Panc1 (cell line): ENCODE measurements at regions not wholly inside any gene's neighbourhood (a gene's known extent, or its start where the extent isn't known, plus 50 kb on each side); places are given as distances from the start of the nearest gene placed in this dataset.

Experiments
- ATAC-seq: fragments of 200-7000 bp; cut with Tn5 transposase; 2 replicates; pipeline ENCODE4 v1.9.1; 2020; ENCODE audit warnings: mild to moderate bottlenecking, moderate library complexity
- BruUV-seq: library from RNA; stranded (reverse); fragments of 400-500 nt; replicated peaks from 2 replicates; lab custom pipeline; 2021; lab: Mats Ljungman, UMichigan
- CTCF ChIA-PET: fragments of 300-600 bp; sonication (Branson Sonifier 250); formaldehyde crosslinking; loops from one replicate; lab custom pipeline; 2022; ENCODE audit warnings: antibody characterized with exemption; lab: Charles Lee
- POLR2A ChIA-PET: fragments of 300-600 bp; sonication (Branson Sonifier 250); formaldehyde crosslinking; loops from one replicate; lab custom pipeline; 2022; ENCODE audit warnings: antibody characterized with exemption; lab: Charles Lee
- DNase-seq: peaks from one replicate; pipeline ENCODE4 v3.0.0-alpha.2; 2010; ENCODE audit warnings: low read depth, low spot score
- H3K27ac ChIP-seq: 2 replicates; pipeline ENCODE4 v1.5.1; 2011; ENCODE audit warnings: mild to moderate bottlenecking, low read length, inconsistent platforms
- H3K27me3 ChIP-seq: fragments of 200-500 bp; sonication (Bioruptor generic); 2 replicates; pipeline ENCODE4 v1.6.0; 2014; ENCODE audit warnings: low read length, inconsistent platforms; ENCODE audit not compliant: control insufficient read depth, insufficient read depth
- H3K36me3 ChIP-seq: fragments of 200-500 bp; sonication (Bioruptor generic); 2 replicates; pipeline ENCODE4 v1.5.1; 2014; ENCODE audit warnings: inconsistent platforms, mild to moderate bottlenecking, low read length, moderate library complexity; ENCODE audit not compliant: control insufficient read depth, insufficient read depth
- H3K4me1 ChIP-seq: 2 replicates; pipeline ENCODE4 v1.5.1; 2011; ENCODE audit warnings: inconsistent platforms, mild to moderate bottlenecking, low read length, moderate library complexity; ENCODE audit not compliant: control insufficient read depth, insufficient read depth
- H3K4me3 ChIP-seq, 2 experiments: 2 replicates each; pipeline ENCODE4 v1.5.1; 2011 to 2012; ENCODE audit warnings: low read depth in 2 of 2, low read length in 2 of 2, mild to moderate bottlenecking in 2 of 2, inconsistent platforms in 1 of 2, moderate library complexity in 1 of 2
- H3K9me3 ChIP-seq: fragments of 200-500 bp; sonication (Bioruptor generic); 2 replicates; pipeline ENCODE4 v1.5.1; 2014; ENCODE audit warnings: low read depth, mild to moderate bottlenecking, inconsistent platforms, low read length, moderate library complexity; ENCODE audit not compliant: control insufficient read depth, insufficient read depth
- POLR2AphosphoS5 ChIP-seq: IDR thresholded peaks from 2 replicates; pipeline ENCODE4 v1.6.1; 2012; ENCODE audit warnings: mild to moderate bottlenecking, low read depth, low read length, moderate library complexity
- REST ChIP-seq, 2 experiments: IDR thresholded peaks; 2 replicates each; pipeline ENCODE4 v1.6.1; 2011 to 2012; ENCODE audit warnings: low read depth in 2 of 2, control low read depth in 1 of 2, low read length in 1 of 2, mild to moderate bottlenecking in 1 of 2, moderate library complexity in 1 of 2; ENCODE audit not compliant: insufficient read depth in 1 of 2
- SIN3A ChIP-seq: IDR thresholded peaks from 2 replicates; pipeline ENCODE4 v1.6.1; 2012; ENCODE audit warnings: low read depth, mild to moderate bottlenecking, low read length, moderate library complexity, borderline replicate concordance; ENCODE audit not compliant: insufficient read depth
- TCF7L2 ChIP-seq: IDR thresholded peaks from 2 replicates; pipeline ENCODE4 v1.6.1; 2011; ENCODE audit warnings: mild to moderate bottlenecking, low read depth, low read length, inconsistent platforms
- in situ Hi-C: cut with HindIII; loops from 2 replicates; pipeline ENCODE4 v1.10.0; 2016; ENCODE audit warnings: low sequenced_read_pairs, low pct_unique_long_range_greater_than_20kb
- intact Hi-C: fragments of 100-400 bp; cut with micrococcal nuclease; formaldehyde crosslinking; loops from one replicate; pipeline ENCODE4 v1.10.0; 2022; ENCODE audit not compliant: unreplicated experiment
- TF ChIP-seq, protein P1 (sequence below): fragments of 450-650 bp; IDR thresholded peaks from 2 replicates; pipeline ENCODE4 v1.5.1; 2017; ENCODE audit warnings: mild to moderate bottlenecking

DNA sequence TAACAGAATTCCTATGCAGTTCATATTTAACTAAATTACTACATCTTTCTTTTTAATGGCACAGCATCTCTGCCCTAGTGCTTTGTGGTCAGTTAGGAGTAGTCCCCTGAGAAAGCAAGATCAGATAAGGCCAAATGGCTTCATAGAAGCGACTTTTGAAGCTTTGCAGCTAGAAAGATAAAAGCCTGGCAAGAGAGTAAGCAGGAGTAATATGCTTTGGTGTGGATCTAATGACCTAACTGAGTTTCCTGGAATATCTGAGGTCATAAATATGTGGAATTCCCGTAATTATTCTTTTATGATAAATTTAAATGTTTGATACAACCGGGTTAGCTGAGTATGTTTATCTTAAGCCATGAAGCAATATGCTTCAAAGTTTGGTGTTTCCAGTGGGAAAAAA lies 374.9 kb upstream of the LRRC3B start:
- no peaks in the 10 kb centered on the region for H3K36me3 ChIP-seq
- H3K4me1 ChIP-seq = no peaks in the 10 kb centered on the region
- CTCF ChIA-PET = no interaction called here
- no peaks in the 10 kb centered on the region for H3K27me3 ChIP-seq
- in situ Hi-C loops (no loop called here), intact Hi-C loops (no loop called here)
- POLR2A ChIA-PET = no interaction called here
- no peaks in the 10 kb centered on the region for H3K9me3 ChIP-seq
- no peak overlapping the region for H3K27ac ChIP-seq
- no peak overlapping the region for H3K4me3 ChIP-seq
- no TSS peak for BruUV-seq
- ATAC-seq (no peak), DNase-seq (no peak)
- TF ChIP-seq SIN3A (no peak), TCF7L2 (no peak)

GRCh38 chr3:26252001-26252400 lies 370.6 kb upstream of the LRRC3B start:
- H3K4me3 ChIP-seq = no peak overlapping the region
- ChIA-PET POLR2A (no interaction called here), CTCF (no interaction called here)
- H3K9me3 ChIP-seq = no peaks in the 10 kb centered on the region
- in situ Hi-C loops = no loop called here
- TF ChIP-seq, protein P1, sequence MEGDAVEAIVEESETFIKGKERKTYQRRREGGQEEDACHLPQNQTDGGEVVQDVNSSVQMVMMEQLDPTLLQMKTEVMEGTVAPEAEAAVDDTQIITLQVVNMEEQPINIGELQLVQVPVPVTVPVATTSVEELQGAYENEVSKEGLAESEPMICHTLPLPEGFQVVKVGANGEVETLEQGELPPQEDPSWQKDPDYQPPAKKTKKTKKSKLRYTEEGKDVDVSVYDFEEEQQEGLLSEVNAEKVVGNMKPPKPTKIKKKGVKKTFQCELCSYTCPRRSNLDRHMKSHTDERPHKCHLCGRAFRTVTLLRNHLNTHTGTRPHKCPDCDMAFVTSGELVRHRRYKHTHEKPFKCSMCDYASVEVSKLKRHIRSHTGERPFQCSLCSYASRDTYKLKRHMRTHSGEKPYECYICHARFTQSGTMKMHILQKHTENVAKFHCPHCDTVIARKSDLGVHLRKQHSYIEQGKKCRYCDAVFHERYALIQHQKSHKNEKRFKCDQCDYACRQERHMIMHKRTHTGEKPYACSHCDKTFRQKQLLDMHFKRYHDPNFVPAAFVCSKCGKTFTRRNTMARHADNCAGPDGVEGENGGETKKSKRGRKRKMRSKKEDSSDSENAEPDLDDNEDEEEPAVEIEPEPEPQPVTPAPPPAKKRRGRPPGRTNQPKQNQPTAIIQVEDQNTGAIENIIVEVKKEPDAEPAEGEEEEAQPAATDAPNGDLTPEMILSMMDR = no peak
- TF ChIP-seq REST (IDR thresholded peaks at IDR 0.05; ENCODE audit: insufficient read depth in 1 of 2, low read depth in 2 of 2, low read length in 1 of 2) (no peak), POLR2AphosphoS5 (no peak), TCF7L2 (no peak), SIN3A (no peak)
- DNase-seq (no peak), ATAC-seq (no peak)
- no peaks in the 10 kb centered on the region for H3K27me3 ChIP-seq
- BruUV-seq = no TSS peak
- no peaks in the 10 kb centered on the region for H3K36me3 ChIP-seq
- intact Hi-C loops = no loop called here
- no peak overlapping the region for H3K27ac ChIP-seq
- H3K4me1 ChIP-seq = no peaks in the 10 kb centered on the region

DNA sequence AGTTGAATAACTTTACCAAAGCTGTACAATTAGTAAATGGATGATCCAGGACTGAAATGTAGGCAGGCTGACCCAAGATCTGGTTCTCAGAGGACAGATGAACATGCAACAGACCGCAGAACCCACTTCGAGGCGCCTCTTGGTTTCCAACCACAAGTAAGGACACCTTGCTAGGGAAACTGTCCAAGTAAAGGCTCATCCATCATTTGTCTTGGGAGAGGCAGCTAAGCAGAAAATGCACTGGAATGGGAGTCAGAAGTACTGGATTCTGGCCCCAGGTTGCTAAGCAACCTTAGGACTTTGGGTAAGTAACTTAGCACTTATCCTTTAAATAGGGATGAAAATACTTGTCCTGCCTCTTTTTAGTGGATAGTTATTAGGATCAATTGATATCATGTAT lies 366.3 kb upstream of the LRRC3B start:
- no peak overlapping the region for H3K4me3 ChIP-seq
- intact Hi-C loops = no loop called here
- in situ Hi-C loops = no loop called here

More for the DNA sequence above, 366.3 kb upstream of the LRRC3B start:
- no peaks in the 10 kb centered on the region for H3K27me3 ChIP-seq
- no peaks in the 10 kb centered on the region for H3K4me1 ChIP-seq
- ChIA-PET CTCF (no interaction called here), POLR2A (no interaction called here)
- no peaks in the 10 kb centered on the region for H3K9me3 ChIP-seq
- BruUV-seq = no TSS peak
- ATAC-seq (no peak), DNase-seq (no peak)
- H3K36me3 ChIP-seq = no peaks in the 10 kb centered on the region
- H3K27ac ChIP-seq = no peak overlapping the region
- TF ChIP-seq TCF7L2 (no peak), REST (IDR thresholded peaks at IDR 0.05; ENCODE audit: insufficient read depth in 1 of 2, low read depth in 2 of 2, low read length in 1 of 2) (no peak), POLR2AphosphoS5 (no peak), SIN3A (no peak)
- TF ChIP-seq, protein P1 = no peak
